Occipital lobe (tissue), 1 donor: ENCODE measurements at regions not wholly inside any gene's neighbourhood (a gene's known extent, or its start where the extent isn't known, plus 50 kb on each side); places are given as distances from the start of the nearest gene placed in this dataset.

Experiments used
- DNase-seq: peaks from one replicate; lab custom pipeline; 2025; lab: John Stamatoyannopoulos, UW

DNA sequence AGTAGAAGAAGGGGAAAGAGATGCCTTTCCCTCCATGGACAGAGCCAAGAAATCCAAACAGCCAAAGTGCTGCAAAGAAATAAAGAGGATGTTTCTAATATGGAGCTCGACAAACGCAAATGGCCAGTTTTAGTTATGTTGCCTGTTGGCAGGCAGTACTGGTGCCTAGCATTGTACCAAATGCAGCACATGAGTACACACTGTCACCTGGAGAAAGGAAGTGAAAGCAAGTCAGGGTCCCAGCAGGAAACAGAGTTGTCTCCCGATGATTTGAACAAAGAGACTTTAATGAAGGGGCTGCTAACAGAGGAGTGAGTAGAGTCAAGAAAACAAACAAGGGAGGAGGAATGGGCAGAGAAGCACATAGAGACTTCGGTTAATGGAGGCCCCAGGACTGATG, 623.0 kb downstream of the BCL11A start:
- no peak for DNase-seq

DNA sequence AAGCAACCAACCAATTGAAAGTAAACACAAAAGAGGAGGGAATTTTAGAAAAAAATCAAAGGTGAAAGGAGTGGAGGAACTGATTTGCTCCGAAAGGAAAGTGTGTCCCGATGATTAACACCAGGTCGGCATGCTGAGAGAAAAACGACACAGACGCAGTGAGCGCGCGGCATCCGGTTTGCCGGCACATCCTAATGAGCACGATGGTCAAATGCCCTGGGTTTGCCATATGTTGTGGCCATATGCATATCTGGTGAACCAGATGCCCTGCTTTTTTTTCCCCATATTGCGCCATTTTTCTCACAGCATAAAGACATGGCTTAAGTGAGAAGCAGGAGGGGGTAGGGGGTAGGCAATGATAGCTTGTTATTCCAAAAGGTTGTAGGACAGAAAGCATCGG, 626.7 kb downstream of the BCL11A start:
- DNase-seq: no peak

GRCh38 chr2:59925321-59925720, 628.1 kb downstream of the BCL11A start:
- DNase-seq: no peak

DNA sequence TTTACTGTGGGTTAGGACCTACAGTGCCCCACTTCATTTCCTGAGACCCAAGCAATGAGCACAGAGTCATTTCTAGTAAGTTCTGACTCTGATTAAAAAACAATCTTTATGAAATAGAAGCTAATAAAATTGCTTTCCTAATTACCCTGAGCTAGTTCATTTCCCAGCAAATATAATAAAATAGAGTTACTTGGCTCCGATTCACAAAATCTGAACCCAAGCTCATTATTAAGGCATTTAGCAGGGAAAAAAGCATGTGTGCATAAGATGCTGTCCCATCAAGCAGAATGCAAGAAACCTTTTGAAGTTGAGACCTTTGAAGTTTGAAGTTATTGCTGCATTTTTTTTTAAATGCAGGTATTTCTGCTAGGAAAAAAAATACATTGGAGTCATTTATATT, 629.1 kb downstream of the BCL11A start:
- DNase-seq: no peak

DNA sequence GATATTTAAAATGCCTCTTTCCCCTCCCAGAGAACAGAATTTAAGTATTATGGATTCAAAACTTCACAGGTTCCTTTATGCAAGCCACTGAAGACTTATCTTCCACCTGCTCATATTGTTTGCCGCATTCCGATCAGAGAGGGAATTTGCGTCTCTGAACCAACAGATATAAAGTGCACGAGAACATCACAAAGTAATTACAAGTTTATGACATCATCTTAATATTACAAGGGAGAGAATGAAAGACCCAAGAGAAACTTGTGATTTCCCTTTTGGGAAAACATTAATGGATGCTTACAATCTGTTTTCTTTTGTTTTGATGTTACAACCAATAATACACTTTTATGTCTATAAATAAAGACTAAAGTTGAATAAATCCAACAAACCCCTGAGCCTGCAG, 631.0 kb downstream of the BCL11A start:
- no peak for DNase-seq

DNA sequence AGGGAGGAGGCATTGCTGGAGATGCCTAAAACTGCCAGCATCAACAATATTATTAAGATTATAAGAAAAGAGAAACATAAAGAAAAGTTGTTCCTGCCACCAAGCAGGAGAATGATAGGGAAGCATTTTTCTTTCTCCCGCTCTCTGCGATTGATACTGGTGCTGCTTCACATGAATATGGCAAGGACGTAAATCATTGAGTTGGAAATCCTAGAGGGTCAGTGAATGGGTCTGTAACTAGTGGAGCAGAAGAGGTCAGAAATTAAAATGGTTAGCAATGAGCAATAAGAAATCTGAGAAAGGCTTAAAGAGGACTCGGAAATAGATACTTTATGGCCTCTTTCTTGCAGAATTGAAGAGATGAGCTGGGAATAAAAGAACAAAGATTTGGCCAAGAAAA, 631.7 kb downstream of the BCL11A start:
- DNase-seq: no peak

DNA sequence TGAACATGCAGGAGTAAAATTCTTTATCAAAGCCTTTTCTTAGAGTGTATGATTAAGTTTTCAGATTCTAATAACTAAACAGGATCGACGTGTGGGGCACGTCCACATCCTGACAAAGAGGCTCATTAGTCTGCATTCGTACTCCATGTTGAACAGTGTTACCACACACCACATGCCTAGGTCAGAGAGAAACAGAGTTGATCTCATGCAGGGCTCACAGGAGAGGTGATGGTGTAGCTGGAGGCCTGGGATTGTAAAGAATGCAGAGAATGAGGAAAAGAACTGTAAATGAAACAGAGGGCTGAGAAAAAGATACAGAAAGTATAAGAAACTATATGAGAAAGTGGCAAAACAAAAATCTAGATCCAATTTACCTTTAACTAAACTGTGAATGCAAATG, 632.5 kb downstream of the BCL11A start:
- no peak for DNase-seq

- DNase-seq: no peak
These were observed 633.1 kb downstream of the BCL11A start for GRCh38 chr2:59920307-59920706.

DNA sequence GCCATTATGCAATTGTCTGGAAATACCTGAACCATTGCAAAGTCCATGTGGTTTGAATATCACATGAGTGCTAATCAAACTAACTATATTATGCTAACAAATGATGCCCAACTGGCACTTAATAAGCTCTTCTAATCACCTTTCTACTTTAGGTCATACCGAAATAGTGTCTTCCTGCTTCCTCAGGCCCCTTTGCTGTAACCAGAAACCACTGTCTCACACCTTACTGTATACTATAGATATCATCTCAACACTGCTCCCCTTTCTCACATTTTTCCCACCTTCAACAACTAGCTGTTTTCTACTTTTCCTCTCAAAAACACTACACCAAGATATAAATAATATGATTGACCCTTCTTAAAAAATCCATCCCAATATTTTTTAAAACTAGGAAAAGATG, 633.9 kb downstream of the BCL11A start:
- no peak for DNase-seq

DNA sequence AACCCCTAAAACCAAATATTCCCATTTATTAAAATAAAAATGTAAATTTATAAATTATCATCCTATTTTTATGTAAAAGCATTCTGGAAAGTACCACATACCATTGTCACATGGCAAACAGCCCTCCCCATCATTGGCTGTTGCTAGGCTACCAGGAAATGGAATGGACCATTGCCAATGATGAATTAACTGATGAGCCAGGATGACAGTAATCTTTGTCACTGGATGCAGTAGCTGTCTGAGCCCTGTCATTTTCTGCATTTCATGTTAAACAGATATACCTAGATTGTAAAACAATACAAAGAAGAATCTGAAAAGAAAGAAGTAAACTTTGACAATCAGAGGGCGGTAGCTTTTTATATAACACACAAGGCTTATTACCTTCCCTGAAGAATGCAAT, 641.4 kb downstream of the BCL11A start:
- no peak for DNase-seq

- no peak for DNase-seq
These were observed 643.3 kb downstream of the BCL11A start for GRCh38 chr2:59910166-59910565.

DNA sequence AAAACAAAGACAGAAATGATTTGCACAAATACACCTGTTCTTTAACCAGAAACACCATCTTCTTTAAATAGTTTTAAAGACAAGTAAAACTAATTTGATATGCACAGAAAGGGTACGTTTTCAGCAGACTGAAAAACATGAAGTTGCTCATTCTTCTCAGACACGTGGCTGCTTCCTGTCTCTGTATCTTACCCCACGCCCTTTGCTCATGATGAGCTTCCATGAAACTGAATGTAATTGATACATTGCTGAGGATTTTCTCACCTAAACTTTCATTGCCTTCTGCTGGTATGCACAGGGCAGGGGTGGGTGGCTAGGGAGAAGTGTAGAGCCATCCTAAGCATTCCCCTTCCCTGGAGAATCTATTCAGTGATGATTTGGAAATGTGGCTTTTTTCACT, 644.3 kb downstream of the BCL11A start:
- no peak for DNase-seq

GRCh38 chr2:59905731-59906130, 647.7 kb downstream of the BCL11A start:
- DNase-seq: no peak

- no peak for DNase-seq
These were observed 649.4 kb downstream of the BCL11A start for GRCh38 chr2:59903994-59904544.

DNA sequence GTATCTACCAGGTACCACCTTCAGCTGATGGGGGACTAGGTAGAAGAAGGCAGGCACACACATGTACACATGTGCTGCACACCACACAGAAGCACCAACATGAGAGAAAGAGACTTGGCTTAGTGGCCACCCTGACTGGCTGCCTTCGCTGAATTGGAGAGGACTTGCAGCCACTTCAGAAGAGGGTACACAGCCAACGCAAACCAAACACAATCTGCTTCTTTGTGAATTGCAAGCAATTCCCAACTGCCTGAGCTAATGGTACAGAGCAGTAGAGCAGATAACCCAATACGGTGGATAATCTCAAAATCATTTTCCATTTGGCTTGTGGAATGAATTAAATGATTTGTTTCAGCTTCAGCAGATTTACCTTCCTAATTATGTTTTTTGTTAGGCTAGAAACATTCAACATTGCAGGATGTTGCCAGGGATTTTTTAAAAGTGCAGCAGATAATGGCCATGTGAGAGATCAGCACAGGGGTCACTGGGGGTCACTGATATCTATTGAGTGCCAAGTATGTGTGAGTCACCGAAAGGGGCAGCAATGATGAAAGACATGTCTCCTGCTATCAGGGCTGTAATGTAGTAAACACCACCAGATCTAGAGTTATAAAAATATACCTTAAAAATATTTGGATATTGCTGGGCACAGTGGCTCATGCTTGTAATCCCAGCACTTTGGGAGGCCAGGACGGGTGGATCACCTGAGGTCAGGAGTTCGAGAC, 652.6 kb downstream of the BCL11A start:
- DNase-seq: no peak

- DNase-seq: no peak
These were observed 653.8 kb downstream of the BCL11A start for GRCh38 chr2:59899692-59900091.

- no peak for DNase-seq
These were observed 656.8 kb downstream of the BCL11A start for GRCh38 chr2:59896499-59897245.

GRCh38 chr2:59893612-59894011, 659.8 kb downstream of the BCL11A start:
- DNase-seq: no peak

DNA sequence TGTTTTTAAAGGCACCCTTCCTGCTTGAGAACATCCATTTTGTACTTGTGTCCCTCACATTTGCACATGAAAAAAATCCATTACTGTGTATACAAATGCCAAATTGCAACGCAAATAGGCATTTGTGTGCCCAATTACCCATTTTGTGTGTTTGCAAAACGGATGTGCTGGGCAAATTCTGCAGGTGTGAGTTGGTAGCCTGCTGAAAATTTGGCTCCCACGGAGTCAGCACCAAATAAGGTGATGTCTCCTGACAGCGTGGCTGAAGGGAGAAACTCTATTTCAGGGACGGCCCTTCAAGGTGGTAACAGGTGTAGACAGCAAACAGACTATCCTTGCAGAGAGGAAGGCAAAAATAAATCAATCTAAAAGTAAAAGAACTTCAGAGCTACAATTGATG, 661.1 kb downstream of the BCL11A start:
- no peak for DNase-seq

DNA sequence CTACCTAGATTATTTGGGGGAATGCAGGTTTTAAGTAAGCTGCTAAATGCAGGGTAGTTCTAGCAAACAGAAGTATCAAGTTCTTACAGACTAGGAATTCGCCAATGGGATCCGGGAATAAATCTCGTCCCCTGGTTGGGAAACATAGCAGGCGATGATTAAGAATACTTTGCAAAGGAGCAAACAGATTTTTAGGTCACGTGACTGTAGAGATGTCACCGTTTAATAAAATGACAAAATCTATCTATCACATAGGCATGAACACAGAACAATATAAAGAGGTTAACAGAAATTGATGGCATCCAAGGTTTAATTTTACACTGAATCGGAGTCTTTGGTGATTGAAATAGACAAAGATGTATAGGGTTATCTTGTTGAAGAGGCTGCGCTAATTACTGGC, 664.1 kb downstream of the BCL11A start:
- DNase-seq: no peak

GRCh38 chr2:59888706-59889105, 664.7 kb downstream of the BCL11A start:
- DNase-seq: no peak

DNA sequence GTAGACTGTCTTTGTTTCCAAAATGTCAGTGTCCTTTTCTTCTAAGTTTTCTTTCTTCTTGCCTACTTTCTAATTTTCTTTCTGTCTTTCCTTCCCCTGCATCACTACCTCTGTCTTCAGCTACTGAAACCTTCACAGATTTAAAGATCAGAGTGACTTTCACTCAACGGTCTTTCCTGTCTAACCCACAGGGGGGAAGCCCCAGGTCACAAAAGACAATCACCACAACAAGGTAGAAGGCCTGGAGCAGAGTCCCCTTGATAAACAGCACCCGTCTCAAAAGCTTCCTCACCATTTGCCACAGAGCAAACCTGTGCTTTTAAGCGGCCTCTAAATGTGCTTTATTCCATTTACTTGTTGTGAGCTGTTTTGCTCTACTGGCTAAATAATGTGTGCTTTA, 665.4 kb downstream of the BCL11A start:
- no peak for DNase-seq

- DNase-seq: no peak
These were observed 666.1 kb downstream of the BCL11A start for GRCh38 chr2:59887366-59887765.
